GM12892 (cell line): ENCODE measurements at regions not wholly inside any gene's neighbourhood (a gene's known extent, or its start where the extent isn't known, plus 50 kb on each side); places are given as distances from the start of the nearest gene placed in this dataset.
"Not testable (repeated sequence)": the region's sequence is repeated elsewhere in the genome, so short reads cannot be mapped to it uniquely, and the experiment has no call there.

Experiments used
- POLR2A ChIP-seq: IDR thresholded peaks from 2 replicates; pipeline ENCODE4 v1.6.1; 2011; ENCODE audit warnings: low read depth, low read length, control low read depth
- POLR2AphosphoS5 ChIP-seq: IDR thresholded peaks from 2 replicates; pipeline ENCODE4 v1.6.1; 2011; ENCODE audit warnings: low read depth, low read length, control low read depth
- TAF1 ChIP-seq: IDR thresholded peaks from 2 replicates; pipeline ENCODE4 v1.6.1; 2011; ENCODE audit warnings: low read depth, mild to moderate bottlenecking, control low read depth, low read length, borderline replicate concordance

DNA sequence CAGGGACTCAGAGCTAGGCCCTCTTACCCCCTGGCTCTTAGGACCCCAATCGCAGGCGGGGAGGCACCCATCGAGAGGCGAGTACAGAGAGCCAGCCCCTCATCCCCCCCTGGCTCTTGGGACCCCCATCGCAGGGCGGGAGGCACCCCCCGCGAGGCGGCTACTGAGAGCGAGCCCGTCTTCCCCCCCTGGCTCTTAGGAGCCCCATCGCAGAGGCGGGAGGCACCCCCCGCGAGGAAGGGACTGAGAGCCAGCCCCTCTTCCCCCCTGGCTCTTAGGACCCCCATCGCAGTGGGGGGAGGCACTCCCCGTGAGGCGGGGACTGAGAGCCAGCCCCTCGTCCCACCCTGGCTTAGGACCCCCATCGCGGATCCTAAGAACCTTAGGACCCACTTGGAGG, 2422.1 kb upstream of the PCDH20 start:
- TF ChIP-seq POLR2AphosphoS5, POLR2A, TAF1: not testable (repeated sequence)
